HL-60 (cell line): ENCODE measurements at regions not wholly inside any gene's neighbourhood (a gene's known extent, or its start where the extent isn't known, plus 50 kb on each side); places are given as distances from the start of the nearest gene placed in this dataset.

Experiments used
- DNase-seq, 2 experiments: peaks; one replicate each; pipeline ENCODE4 v3.0.0-alpha.2; 2010 to 2020; ENCODE audit warnings: low read depth in 1 of 2, low spot score in 1 of 2
- H3K27ac ChIP-seq: fragments of 250-450 bp; sonication (Bioruptor Pico); replicated peaks from 2 replicates; pipeline ENCODE4 v1.5.1; 2020; ENCODE audit warnings: mild to moderate bottlenecking, moderate library complexity
- H3K27me3 ChIP-seq: fragments of 250-450 bp; sonication (Bioruptor Pico); 2 replicates; pipeline ENCODE4 v1.5.1; 2021; ENCODE audit warnings: mild to moderate bottlenecking, moderate library complexity; ENCODE audit not compliant: insufficient read depth, poor library complexity, severe bottlenecking
- H3K4me3 ChIP-seq: replicated peaks from 2 replicates; pipeline ENCODE4 v1.5.1; 2011; ENCODE audit warnings: mild to moderate bottlenecking, control low read depth, low read length; ENCODE audit not compliant: insufficient read depth
- CTCF ChIP-seq: IDR thresholded peaks from one replicate; pipeline ENCODE4 v1.5.1; 2011; ENCODE audit warnings: low read length, control low read depth, inconsistent platforms; ENCODE audit not compliant: insufficient read depth
- GABPA ChIP-seq: IDR thresholded peaks from 2 replicates; pipeline ENCODE4 v1.6.1; 2012; ENCODE audit warnings: low read depth
- POLR2AphosphoS5 ChIP-seq: IDR thresholded peaks from 2 replicates; pipeline ENCODE4 v1.6.1; 2012; ENCODE audit warnings: low read depth
- REST ChIP-seq: IDR thresholded peaks from 2 replicates; pipeline ENCODE4 v1.6.1; 2012; ENCODE audit warnings: low read depth; ENCODE audit not compliant: insufficient replicate concordance
- SPI1 ChIP-seq: IDR thresholded peaks from 2 replicates; pipeline ENCODE4 v1.6.1; 2012; ENCODE audit warnings: low read depth, mild to moderate bottlenecking, borderline replicate concordance

GRCh38 chrX:13196782-13197181, 123.1 kb downstream of the ATXN3L start:
- H3K4me3 ChIP-seq = no peak overlapping the region
- no peak for DNase-seq
- no peaks in the 10 kb centered on the region for H3K27me3 ChIP-seq
- no peak overlapping the region for H3K27ac ChIP-seq
- TF ChIP-seq CTCF = no peak
- TF ChIP-seq GABPA = no peak
- TF ChIP-seq SPI1 = no peak
- TF ChIP-seq POLR2AphosphoS5 = no peak
- TF ChIP-seq REST = no peak

GRCh38 chrX:13195340-13195739, 124.5 kb downstream of the ATXN3L start:
- TF ChIP-seq GABPA (no peak), CTCF (no peak), REST (no peak), POLR2AphosphoS5 (no peak), SPI1 (no peak)
- Histone ChIP-seq H3K27ac (no peak overlapping the region), H3K27me3 (no peaks in the 10 kb centered on the region), H3K4me3 (no peak overlapping the region)
- DNase-seq = no peak

- TF ChIP-seq POLR2AphosphoS5 = no peak
- TF ChIP-seq REST = no peak
- TF ChIP-seq GABPA = no peak
- no peak for TF ChIP-seq SPI1
- no peak for TF ChIP-seq CTCF
- Histone ChIP-seq H3K4me3 (no peak overlapping the region), H3K27me3 (no peaks in the 10 kb centered on the region), H3K27ac (no peak overlapping the region)
- no peak for DNase-seq
These were observed 125.4 kb downstream of the ATXN3L start for GRCh38 chrX:13194291-13195103.
